Anterior cingulate cortex (tissue), 58 donors: ENCODE measurements at regions not wholly inside any gene's neighbourhood (a gene's known extent, or its start where the extent isn't known, plus 50 kb on each side); places are given as distances from the start of the nearest gene placed in this dataset.

Source experiments
- DNase-seq, 58 donors: peaks; one replicate each; lab custom pipeline; 2025; lab: John Stamatoyannopoulos, UW

GRCh38 chr19:16021796-16022195 lies 54.5 kb upstream of the TPM4 start:
- DNase-seq, result no peak

DNA sequence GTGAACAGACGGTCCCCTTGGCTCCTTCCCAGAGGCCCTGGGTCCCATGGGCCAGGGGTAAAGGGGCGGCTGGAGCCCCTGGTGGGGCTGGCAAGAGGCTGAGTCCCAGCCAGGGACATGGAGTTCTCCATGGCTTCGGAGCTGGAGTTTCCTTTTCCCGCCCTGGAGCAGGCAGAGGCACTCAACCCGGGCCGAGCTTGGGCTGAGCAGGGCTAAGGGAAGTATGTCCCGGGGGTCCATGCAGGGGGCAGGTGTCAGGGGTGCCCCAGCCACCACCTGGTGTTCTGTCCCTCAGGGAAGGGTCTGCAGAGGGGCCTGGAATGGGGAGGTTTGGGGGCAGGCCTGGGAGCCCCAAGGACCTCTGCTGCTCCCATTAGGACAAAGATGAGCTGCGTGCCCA lies 54.0 kb upstream of the TPM4 start:
- no peak for DNase-seq

GRCh38 chr19:16022681-16023080 lies 53.6 kb upstream of the TPM4 start:
- DNase-seq, result no peak

DNA sequence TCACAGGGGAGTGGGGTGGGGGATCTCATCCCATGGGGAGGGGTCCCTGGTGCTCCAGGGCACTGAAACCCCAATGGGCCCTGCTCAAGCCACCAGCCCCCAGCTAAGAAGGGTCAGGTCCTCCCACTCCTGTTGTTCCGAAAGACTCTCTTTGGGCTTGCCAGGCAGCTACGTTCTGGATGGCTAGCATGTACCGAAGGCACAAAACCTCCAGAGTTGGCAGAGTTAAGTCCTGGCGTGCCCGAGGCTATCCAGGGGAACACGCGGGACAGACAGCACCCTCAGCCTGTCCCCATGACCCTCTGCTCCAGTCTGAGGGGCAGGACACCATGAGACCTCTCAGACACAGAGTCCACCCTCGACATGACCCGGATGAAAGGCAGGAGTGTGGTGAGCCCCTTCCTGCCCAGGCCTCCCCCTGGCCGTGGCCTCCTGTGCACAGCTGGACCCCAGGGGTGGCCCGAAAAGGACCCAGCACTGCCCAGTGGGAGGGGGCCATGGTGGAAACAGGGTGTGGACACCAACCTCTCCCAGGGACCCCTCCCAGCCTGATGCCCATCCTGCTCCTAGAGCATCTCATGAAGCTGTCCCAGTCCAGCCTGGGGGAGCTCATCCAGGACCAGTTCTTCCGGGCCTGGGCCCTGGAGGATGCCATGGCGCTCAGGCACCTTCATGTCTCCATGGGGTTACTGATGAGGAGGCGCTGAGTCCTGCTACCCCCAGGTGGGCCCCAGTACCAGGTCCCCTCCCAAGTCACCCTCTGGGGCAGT lies 53.0 kb upstream of the TPM4 start:
- DNase-seq, result no peak

GRCh38 chr19:16024266-16025107 lies 51.8 kb upstream of the TPM4 start:
- no peak for DNase-seq

DNA sequence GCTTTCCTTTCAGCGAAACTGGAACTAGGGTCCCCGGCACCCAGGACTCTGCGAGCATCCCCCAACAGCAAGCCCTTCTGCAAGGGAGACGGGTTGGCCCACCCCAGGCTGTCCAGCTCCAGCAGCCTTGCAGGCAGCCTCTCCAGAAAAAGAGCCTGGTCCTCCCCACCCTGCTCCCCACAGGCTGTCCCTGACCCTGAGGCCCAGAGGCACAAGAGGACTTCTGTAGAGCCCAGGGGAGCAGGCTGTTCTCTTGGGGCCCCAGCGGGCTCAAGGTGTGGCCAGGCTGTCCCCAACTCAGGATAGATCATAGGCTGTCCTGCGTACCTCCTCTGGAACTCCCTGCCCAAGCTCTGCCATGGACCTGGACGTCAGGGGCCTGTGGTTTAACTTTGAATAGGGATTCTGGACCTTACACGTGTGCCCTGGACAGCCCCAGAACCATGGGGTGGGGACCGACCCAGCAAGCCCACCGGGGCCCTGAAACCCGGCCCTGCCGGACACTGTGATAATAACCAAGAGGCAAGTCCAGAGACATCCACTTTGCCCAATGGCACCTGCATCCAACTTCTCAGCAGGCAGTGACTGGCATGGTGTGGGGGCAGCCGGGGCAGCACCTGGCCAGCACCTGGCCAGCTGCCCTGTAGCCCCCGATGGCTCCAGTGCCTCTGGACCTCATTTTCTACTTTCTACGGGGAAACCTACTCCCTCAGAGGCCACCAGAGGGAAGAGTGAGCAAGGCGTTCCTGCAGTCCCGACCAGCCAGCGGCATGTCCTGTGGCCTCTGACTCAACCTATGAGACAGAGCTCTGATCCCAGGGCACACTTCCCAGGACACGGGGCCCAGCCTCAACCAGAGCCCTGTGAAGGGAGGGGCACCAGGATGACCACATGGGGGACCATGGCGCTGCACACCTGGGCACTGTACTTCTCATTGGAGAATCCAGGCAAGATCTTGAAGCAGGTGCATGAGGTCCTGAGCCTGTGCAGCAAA lies 50.9 kb upstream of the TPM4 start:
- no peak for DNase-seq

DNA sequence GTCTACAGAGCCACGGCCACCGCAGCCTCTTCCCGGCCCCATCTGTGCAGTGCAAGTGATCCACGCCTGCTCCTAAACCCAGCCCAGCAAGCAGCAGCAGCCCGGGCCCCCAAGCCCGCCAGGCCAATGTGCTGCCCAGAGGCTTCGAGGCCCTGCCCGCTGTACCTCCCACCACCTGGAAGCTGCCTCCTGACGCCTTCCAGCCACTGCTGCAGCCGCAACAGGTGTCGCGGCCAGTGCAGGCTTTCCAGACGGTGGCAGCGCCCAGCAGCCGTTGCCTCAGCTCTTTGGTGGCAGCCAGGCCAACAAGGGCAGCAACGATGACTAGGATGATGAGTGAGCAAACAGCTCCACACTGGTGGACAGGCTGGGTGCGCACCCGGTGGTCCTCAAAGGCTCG lies 50.2 kb upstream of the TPM4 start:
- no peak for DNase-seq
